A673 (cell line): ENCODE measurements at regions not wholly inside any gene's neighbourhood (a gene's known extent, or its start where the extent isn't known, plus 50 kb on each side); places are given as distances from the start of the nearest gene placed in this dataset.

ENCODE experiments used
- BruUV-seq: library from RNA; stranded (reverse); fragments of 400-500 nt; replicated peaks from 2 replicates; lab custom pipeline; 2021; lab: Mats Ljungman, UMichigan
- CTCF ChIA-PET: fragments of 300-600 bp; sonication (Branson Sonifier 250); formaldehyde crosslinking; loops from one replicate; lab custom pipeline; 2022; ENCODE audit warnings: antibody characterized with exemption; lab: Charles Lee
- POLR2A ChIA-PET: fragments of 300-600 bp; sonication (Branson Sonifier 250); formaldehyde crosslinking; loops from one replicate; lab custom pipeline; 2022; ENCODE audit warnings: antibody characterized with exemption; ENCODE audit not compliant: low non-redundant PET; lab: Charles Lee
- DNase-seq: peaks from one replicate; pipeline ENCODE4 v3.0.0-alpha.2; 2015; ENCODE audit warnings: low spot score
- H3K27ac ChIP-seq: fragments of 200-600 bp; sonication (generic); 2 replicates; pipeline ENCODE4 v1.5.1; 2016; ENCODE audit warnings: mixed run types, low read depth, mild to moderate bottlenecking, mixed read lengths, antibody characterized with exemption, low read length; ENCODE audit not compliant: poor library complexity, severe bottlenecking
- H3K27me3 ChIP-seq: fragments of 200-600 bp; sonication (generic); replicated peaks from 2 replicates; pipeline ENCODE4 v1.6.1; 2017; ENCODE audit warnings: mixed run types, low read depth, mild to moderate bottlenecking, mixed read lengths, antibody characterized with exemption, low read length; ENCODE audit not compliant: insufficient read depth, poor library complexity
- H3K36me3 ChIP-seq: fragments of 200-600 bp; sonication (generic); 2 replicates; pipeline ENCODE4 v1.6.1; 2016; ENCODE audit warnings: mixed run types, mild to moderate bottlenecking, mixed read lengths, antibody characterized with exemption, low read length; ENCODE audit not compliant: insufficient read depth, poor library complexity, severe bottlenecking
- H3K4me1 ChIP-seq: fragments of 200-600 bp; sonication (generic); 2 replicates; pipeline ENCODE4 v1.6.1; 2017; ENCODE audit warnings: mixed run types, mild to moderate bottlenecking, mixed read lengths, antibody characterized with exemption, low read length; ENCODE audit not compliant: insufficient read depth, poor library complexity, severe bottlenecking
- H3K4me3 ChIP-seq: fragments of 200-600 bp; sonication (generic); 2 replicates; pipeline ENCODE4 v1.5.1; 2016; ENCODE audit warnings: low read depth, mixed run types, mild to moderate bottlenecking, mixed read lengths, low read length; ENCODE audit not compliant: poor library complexity, severe bottlenecking
- H3K9me3 ChIP-seq: fragments of 200-600 bp; sonication (generic); 2 replicates; pipeline ENCODE4 v1.6.1; 2016; ENCODE audit warnings: mixed run types, low read depth, mild to moderate bottlenecking, mixed read lengths, antibody characterized with exemption, low read length; ENCODE audit not compliant: poor library complexity, severe bottlenecking
- EZH2 ChIP-seq: fragments of 200-600 bp; sonication (generic); IDR thresholded peaks from 2 replicates; pipeline ENCODE4 v1.6.1; 2017; ENCODE audit warnings: borderline replicate concordance, low read depth, mild to moderate bottlenecking, mixed read lengths, antibody characterized with exemption, low read length; ENCODE audit not compliant: poor library complexity, severe bottlenecking
- intact Hi-C: fragments of 100-400 bp; cut with micrococcal nuclease; formaldehyde crosslinking; loops from one replicate; pipeline ENCODE4 v1.10.0; 2022; ENCODE audit not compliant: unreplicated experiment
- TF ChIP-seq, protein P1 (sequence below): fragments of 300-800, 200-600 bp; sonication (generic); conservative IDR thresholded peaks from 2 replicates; pipeline ENCODE4 v1.5.1; 2017; ENCODE audit warnings: low read depth, mild to moderate bottlenecking, antibody characterized with exemption, low read length, moderate library complexity, mixed read lengths

DNA sequence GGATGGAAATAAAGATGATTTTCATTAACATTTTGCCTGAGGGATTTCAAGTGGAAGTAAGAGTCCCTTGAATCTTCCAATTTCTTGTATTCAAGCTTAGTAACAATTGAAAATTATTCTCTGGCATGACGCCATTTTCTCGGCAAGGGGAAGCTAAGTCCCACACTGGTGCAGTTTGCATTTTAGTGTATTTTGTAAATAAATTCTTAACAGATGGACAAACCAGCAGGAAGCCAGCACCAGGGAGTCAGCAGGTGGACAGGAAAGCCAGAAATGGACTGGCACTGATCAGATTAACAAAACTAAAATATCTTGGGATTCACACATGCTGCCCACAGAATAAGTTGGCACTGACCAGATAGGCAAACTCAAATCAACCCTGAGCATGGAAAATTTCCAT lies 311.3 kb downstream of the LRRIQ3 start:
- ChIA-PET POLR2A (no interaction called here), CTCF (no interaction called here)
- H3K4me1 ChIP-seq, result no peaks in the 10 kb centered on the region
- H3K27me3 ChIP-seq, result peaks cover 5% of the 10 kb centered on the region
- H3K36me3 ChIP-seq, result no peaks in the 10 kb centered on the region
- BruUV-seq, result no TSS peak
- peak; percentile 25 for DNase-seq
- H3K9me3 ChIP-seq, result no peaks in the 10 kb centered on the region
- no peak overlapping the region for H3K4me3 ChIP-seq
- no peak for TF ChIP-seq EZH2
- TF ChIP-seq, protein P1, sequence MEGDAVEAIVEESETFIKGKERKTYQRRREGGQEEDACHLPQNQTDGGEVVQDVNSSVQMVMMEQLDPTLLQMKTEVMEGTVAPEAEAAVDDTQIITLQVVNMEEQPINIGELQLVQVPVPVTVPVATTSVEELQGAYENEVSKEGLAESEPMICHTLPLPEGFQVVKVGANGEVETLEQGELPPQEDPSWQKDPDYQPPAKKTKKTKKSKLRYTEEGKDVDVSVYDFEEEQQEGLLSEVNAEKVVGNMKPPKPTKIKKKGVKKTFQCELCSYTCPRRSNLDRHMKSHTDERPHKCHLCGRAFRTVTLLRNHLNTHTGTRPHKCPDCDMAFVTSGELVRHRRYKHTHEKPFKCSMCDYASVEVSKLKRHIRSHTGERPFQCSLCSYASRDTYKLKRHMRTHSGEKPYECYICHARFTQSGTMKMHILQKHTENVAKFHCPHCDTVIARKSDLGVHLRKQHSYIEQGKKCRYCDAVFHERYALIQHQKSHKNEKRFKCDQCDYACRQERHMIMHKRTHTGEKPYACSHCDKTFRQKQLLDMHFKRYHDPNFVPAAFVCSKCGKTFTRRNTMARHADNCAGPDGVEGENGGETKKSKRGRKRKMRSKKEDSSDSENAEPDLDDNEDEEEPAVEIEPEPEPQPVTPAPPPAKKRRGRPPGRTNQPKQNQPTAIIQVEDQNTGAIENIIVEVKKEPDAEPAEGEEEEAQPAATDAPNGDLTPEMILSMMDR, result no peak
- H3K27ac ChIP-seq, result no peak overlapping the region
- intact Hi-C loops, result no loop called here

DNA sequence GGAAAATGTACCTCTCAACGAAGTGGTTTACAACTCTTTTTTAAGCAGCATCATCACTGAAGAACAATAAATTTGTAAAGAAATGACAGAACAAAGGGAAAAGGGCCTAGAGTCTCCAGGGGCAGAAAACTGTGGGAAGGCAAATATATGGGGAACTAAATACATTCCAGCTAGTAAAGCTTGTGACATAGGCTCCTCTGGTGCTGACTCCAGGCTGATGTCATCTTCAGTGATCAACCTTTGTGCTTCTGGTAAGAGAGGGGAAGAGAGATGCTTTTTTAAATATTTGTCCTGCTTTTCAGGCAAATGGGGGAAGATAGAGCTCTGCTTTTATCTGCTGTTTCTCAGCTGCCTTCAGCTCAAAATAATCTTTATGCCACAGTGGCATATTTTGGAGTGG lies 323.2 kb downstream of the LRRIQ3 start:
- TF ChIP-seq EZH2, result no peak
- TF ChIP-seq, protein P1, result no peak
- no peaks in the 10 kb centered on the region for H3K4me1 ChIP-seq
- no peaks in the 10 kb centered on the region for H3K9me3 ChIP-seq
- ChIA-PET POLR2A (no interaction called here), CTCF (no interaction called here)
- no peak for DNase-seq
- no peaks in the 10 kb centered on the region for H3K36me3 ChIP-seq
- intact Hi-C loops, result no loop called here
- H3K27ac ChIP-seq, result no peak overlapping the region
- BruUV-seq, result no TSS peak
- H3K27me3 ChIP-seq, result no peaks in the 10 kb centered on the region
- H3K4me3 ChIP-seq, result no peak overlapping the region

DNA sequence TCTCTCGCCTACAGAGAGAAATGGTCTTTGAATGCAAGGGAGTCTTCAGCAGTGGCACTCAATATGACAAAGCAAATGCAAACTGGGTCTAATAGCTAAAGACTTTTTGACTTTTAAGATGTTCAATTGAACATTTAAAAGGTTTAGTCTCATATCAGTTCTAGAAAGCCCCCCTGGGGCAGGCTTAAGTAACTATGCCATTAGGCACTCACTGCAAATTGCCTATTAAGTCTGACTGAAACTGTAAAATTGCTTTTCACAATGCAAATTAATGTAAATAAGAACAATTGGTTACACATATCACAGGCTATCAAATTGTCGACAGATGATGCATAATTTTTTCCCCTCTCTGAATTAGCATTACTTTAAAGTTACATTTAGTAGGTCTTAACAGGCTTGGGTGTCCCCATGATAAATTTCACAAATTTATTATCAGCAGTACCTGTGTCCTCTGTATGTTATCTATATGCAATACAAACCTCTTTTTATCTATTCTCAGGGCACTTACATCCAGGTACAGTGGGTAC lies 329.1 kb downstream of the LRRIQ3 start:
- H3K27ac ChIP-seq, result no peak overlapping the region
- no peak overlapping the region for H3K4me3 ChIP-seq
- TF ChIP-seq, protein P1, result no peak
- TF ChIP-seq EZH2, result no peak
- ChIA-PET CTCF (no interaction called here), POLR2A (no interaction called here)
- H3K4me1 ChIP-seq, result no peaks in the 10 kb centered on the region
- intact Hi-C loops, result no loop called here
- no peaks in the 10 kb centered on the region for H3K36me3 ChIP-seq
- peak; percentile 16 for DNase-seq
- no TSS peak for BruUV-seq
- H3K9me3 ChIP-seq, result no peaks in the 10 kb centered on the region
- H3K27me3 ChIP-seq, result no peaks in the 10 kb centered on the region
